Vagina (tissue), 2 donors: ENCODE measurements at regions not wholly inside any gene's neighbourhood (a gene's known extent, or its start where the extent isn't known, plus 50 kb on each side); places are given as distances from the start of the nearest gene placed in this dataset.
"Not testable (repeated sequence)": the region's sequence is repeated elsewhere in the genome, so short reads cannot be mapped to it uniquely, and the experiment has no call there.

Experiments
- CTCF ChIP-seq, 3 experiments: fragments of 450-650 bp in 2 of 3; fragments of 200-600 bp in 1 of 3; sonication (generic) in 1 of 3; IDR thresholded peaks; one replicate each; pipeline ENCODE4 v1.5.1; 2017 to 2019; ENCODE audit warnings: antibody characterized with exemption in 3 of 3, mild to moderate bottlenecking in 2 of 3, moderate library complexity in 2 of 3
- POLR2A ChIP-seq, 2 donors: fragments of 450-650 bp; IDR thresholded peaks; one replicate each; pipeline ENCODE4 v1.6.1; 2017; ENCODE audit warnings: antibody characterized with exemption in 2 of 2, mild to moderate bottlenecking in 2 of 2, moderate library complexity in 2 of 2
- POLR2AphosphoS5 ChIP-seq, 2 donors: sonication (generic); formaldehyde crosslinking; IDR thresholded peaks; one replicate each; pipeline ENCODE4 v1.9.0; 2017; ENCODE audit warnings: antibody characterized with exemption in 2 of 2, mild to moderate bottlenecking in 2 of 2, low read depth in 1 of 2; ENCODE audit not compliant: insufficient read depth in 1 of 2

GRCh38 chr4:49120804-49121203 is 134.7 kb downstream of the CWH43 start:
- not testable (repeated sequence) for TF ChIP-seq POLR2A (IDR thresholded peaks at IDR 0.05); CTCF (IDR thresholded peaks at IDR 0.05); POLR2AphosphoS5 (IDR thresholded peaks at IDR 0.05; ENCODE audit: insufficient read depth in 1 of 2, low read depth in 1 of 2)
